Epithelial cell of esophagus (primary cell): ENCODE measurements at regions not wholly inside any gene's neighbourhood (a gene's known extent, or its start where the extent isn't known, plus 50 kb on each side); places are given as distances from the start of the nearest gene placed in this dataset.
A peak's percentile ranks its signal among the peaks of the same experiment; 100 is the strongest.

Source experiments
- DNase-seq: peaks from one replicate; pipeline ENCODE4 v3.0.0; 2010; ENCODE audit warnings: low read depth
- H3K4me3 ChIP-seq: 2 replicates; pipeline ENCODE4 v1.5.1; 2011; ENCODE audit warnings: mild to moderate bottlenecking, low read length, control low read depth
- TF ChIP-seq, protein P1 (sequence below): IDR thresholded peaks from 2 replicates; pipeline ENCODE4 v1.5.1; 2011; ENCODE audit warnings: low read depth, mild to moderate bottlenecking, low read length, control low read depth, inconsistent platforms; ENCODE audit not compliant: insufficient read depth; ENCODE audit errors: missing control alignments

DNA sequence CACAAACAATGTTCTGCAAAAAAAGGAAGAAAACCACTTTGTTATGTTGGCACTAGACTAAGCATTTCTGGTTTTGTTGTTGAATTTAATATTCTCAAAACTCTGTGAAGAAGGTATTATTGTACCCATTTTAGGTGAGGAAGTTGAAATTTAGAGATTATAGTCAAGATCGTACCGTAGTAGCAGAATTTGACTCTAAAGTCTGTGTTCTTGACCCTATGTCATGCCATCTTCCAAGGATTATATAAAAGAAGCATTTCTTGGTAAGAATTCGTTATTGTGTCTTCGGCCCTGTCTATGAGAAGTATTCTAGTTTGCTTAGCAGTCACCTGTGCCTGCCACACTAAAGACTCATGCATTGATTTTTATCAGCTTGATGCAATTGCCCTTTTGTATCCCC is 104.4 kb upstream of the MAP9 start:
- no peak for DNase-seq
- no peak overlapping the region for H3K4me3 ChIP-seq
- TF ChIP-seq, protein P1, sequence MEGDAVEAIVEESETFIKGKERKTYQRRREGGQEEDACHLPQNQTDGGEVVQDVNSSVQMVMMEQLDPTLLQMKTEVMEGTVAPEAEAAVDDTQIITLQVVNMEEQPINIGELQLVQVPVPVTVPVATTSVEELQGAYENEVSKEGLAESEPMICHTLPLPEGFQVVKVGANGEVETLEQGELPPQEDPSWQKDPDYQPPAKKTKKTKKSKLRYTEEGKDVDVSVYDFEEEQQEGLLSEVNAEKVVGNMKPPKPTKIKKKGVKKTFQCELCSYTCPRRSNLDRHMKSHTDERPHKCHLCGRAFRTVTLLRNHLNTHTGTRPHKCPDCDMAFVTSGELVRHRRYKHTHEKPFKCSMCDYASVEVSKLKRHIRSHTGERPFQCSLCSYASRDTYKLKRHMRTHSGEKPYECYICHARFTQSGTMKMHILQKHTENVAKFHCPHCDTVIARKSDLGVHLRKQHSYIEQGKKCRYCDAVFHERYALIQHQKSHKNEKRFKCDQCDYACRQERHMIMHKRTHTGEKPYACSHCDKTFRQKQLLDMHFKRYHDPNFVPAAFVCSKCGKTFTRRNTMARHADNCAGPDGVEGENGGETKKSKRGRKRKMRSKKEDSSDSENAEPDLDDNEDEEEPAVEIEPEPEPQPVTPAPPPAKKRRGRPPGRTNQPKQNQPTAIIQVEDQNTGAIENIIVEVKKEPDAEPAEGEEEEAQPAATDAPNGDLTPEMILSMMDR: no peak

DNA sequence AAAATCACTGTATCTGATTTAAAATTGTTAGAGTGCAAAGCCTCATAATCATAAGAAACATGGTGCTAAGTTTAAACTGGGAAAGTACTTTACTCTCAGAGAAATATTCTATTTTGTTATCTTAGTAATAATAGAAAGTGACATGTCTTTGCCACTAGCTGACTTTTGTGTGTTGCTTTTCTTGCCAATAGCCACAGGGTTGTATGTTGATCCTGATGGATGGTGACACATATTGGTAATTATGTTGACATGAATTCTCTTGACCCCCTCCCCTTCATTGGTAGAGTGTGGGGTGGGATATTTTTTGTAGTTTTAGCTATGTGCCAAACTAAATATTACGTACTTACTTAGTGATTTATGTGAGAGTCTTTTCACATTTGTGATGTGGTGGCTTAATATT is 103.1 kb upstream of the MAP9 start:
- TF ChIP-seq, protein P1: no peak
- H3K4me3 ChIP-seq: no peak overlapping the region
- DNase-seq: no peak

DNA sequence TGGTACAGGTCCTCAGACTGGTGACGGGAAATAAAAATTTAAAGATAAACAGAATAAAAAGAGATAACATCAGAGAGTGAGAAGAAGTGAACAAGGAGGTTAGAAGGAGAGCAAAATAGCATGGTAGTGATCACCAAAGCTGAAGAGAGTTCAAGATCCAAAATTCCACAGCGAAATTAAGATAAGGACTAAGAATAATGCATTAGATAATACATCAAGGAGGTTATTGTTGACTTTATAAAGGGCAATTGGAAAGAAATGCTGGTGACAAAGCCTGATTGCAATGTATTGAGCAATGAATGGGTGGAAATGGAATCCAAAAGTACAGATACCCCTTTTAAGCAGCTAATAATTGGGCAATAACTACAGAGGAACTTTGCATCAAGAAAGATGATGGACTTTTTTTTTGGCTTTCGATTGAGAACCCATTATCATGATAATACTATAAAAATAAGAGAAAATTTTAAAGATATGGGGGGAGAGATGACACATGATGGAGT is 101.6 kb upstream of the MAP9 start:
- TF ChIP-seq, protein P1: no peak
- peak; percentile 10 for DNase-seq
- no peak overlapping the region for H3K4me3 ChIP-seq

DNA sequence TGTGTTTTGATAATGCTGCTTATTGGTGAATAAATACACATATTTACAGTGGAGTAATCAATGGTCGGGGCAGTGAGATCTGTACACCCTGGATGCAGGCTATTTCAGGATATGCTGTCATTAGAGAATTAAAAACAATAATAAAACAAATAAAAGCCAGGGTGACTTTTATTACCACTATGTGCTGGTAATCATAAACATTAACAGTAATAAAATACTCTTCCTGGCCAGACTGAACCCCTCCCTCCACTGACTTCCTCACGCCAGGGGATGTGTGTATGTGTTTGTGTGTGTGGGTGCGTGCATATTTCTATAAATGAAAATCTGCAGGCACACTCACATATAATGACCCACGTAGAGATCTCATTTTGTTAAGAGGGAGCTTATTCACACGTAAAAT is 98.0 kb upstream of the MAP9 start:
- no peak overlapping the region for H3K4me3 ChIP-seq
- no peak for DNase-seq
- TF ChIP-seq, protein P1: no peak

DNA sequence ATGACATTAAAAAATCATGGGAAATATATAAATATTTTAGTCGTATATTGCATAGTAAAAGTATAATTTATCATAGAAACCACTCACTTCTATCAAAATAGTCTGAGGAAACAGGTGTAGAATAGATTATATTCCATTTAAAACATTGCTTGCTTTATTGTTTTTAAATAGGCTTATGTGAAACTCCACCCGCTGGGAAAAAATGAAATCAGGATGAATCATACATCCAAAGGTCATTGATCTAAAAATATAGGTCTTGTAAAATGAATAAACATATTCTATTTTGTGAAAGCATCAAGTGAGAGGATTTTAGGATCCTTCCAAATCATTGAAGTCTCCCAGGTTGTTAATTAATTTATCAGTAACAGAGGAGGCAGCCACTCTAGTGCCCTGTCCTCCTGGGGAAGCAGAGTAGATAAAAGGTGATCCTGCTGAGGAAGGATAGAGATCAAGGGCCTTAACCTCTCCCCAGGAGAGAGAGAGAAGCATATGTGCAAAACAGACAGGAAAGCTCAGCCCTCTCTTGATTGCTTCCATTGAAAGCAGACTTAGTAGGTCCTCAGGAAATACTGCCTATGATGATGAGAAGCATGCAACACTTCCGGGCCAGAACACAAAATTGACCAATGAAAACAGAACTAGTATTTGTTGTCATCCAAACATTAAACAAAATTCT is 96.8 kb upstream of the MAP9 start:
- DNase-seq: peak; percentile 26
- TF ChIP-seq, protein P1: no peak
- no peak overlapping the region for H3K4me3 ChIP-seq

DNA sequence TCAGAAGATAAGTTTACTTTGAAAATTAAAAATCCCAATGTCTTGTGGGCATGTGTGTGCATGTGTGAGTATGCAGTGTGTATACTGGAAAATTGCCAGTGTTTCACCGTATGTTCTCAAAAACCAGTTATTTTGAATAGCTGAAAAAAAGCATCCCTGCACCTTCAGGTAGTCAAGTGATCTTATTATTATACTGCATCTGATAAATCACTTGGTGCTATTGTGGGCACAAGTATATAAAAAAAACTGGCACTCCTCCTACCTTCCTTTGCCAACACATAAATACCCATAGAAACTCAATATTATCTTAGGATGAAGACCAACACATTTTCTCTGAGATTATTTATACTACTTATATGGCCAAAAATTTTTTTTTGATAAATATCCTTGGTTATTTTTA is 91.5 kb upstream of the MAP9 start:
- DNase-seq: peak; percentile 42
- TF ChIP-seq, protein P1: no peak
- H3K4me3 ChIP-seq: no peak overlapping the region

DNA sequence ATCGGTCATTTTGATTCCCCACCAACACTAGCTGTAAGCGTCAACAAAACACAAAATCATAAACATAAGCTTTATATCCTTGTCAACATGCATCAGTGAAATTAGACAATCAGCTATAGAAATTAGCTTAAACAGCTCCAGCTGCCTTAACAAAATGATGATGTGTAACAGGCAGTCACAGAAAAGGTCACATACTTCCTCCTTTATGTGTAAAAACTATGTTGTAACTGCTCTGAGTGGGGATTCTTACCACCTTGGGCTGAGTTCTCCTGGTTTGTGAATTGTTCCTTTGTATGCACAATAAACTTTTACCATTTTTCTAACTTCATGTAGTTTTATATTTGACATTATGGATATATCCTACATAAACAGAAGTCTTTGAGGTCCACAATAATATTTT is 73.9 kb upstream of the MAP9 start:
- TF ChIP-seq, protein P1: no peak
- DNase-seq: no peak

More for the DNA sequence above, 73.9 kb upstream of the MAP9 start:
- H3K4me3 ChIP-seq: no peak overlapping the region
